ENCODE measurements at regions not wholly inside any gene's neighbourhood (a gene's known extent, or its start where the extent isn't known, plus 50 kb on each side); places are given as distances from the start of the nearest gene placed in this dataset.

GRCh38 chr2:114616-115015 is 68.3 kb upstream of the FAM110C start:
- H3K27ac ChIP-seq (ENCODE audit: low read depth, low read length), result no peak overlapping the region
- no peaks in the 10 kb centered on the region for H3K27me3 ChIP-seq (ENCODE audit: control insufficient read depth in 2 of 2, insufficient read depth in 2 of 2, low read length in 2 of 2)
- Mint-ChIP-seq H3K36me3 (no peaks in the 10 kb centered on the region), H3K4me3 (no peak overlapping the region), H3K27me3 (peaks cover 0 to 23% (median 10%) of the 10 kb centered on the region in 5 donors), H3K9me3 (no peaks in the 10 kb centered on the region), H3K27ac (no peak overlapping the region), H3K4me1 (peaks cover 0 to 1% (median 0%) of the 10 kb centered on the region in 7 donors)
- intact Hi-C loops (cut with micrococcal nuclease), result no loop called here
- no peak overlapping the region for H3K4me3 ChIP-seq (ENCODE audit: low read length)
- no peaks in the 10 kb centered on the region for H3K4me1 ChIP-seq (ENCODE audit: control insufficient read depth in 2 of 2, insufficient read depth in 2 of 2, low read length in 2 of 2)
- H3K9me3 ChIP-seq (ENCODE audit: control insufficient read depth in 2 of 3, low read length in 3 of 3), result no peaks in the 10 kb centered on the region
- H3K36me3 ChIP-seq (ENCODE audit: control insufficient read depth in 2 of 3, insufficient read depth in 3 of 3, low read length in 3 of 3), result no peaks in the 10 kb centered on the region
- CTCF ChIA-PET, result no interaction called here
- DNase-seq, result no peak
- POLR2A ChIA-PET, result no interaction called here
- no peak for ATAC-seq

- Mint-ChIP-seq H3K4me3 (no peak overlapping the region), H3K36me3 (peaks cover 0 to 17% (median 10%) of the 10 kb centered on the region in 5 donors), H3K27ac (no peak overlapping the region), H3K27me3 (peaks cover 0 to 22% (median 10%) of the 10 kb centered on the region in 5 donors), H3K4me1 (no peaks in the 10 kb centered on the region), H3K9me3 (peaks cover 0 to 36% (median 25%) of the 10 kb centered on the region in 11 donors)
- intact Hi-C loops (cut with micrococcal nuclease), result no loop called here
- POLR2A ChIA-PET, result no interaction called here
- Histone ChIP-seq H3K9me3 (ENCODE audit: control insufficient read depth in 2 of 3, low read length in 3 of 3) (peaks cover 0 to 12% (median 0%) of the 10 kb centered on the region in 3 experiments), H3K27ac (ENCODE audit: low read depth, low read length) (no peak overlapping the region), H3K4me1 (ENCODE audit: control insufficient read depth in 2 of 2, insufficient read depth in 2 of 2, low read length in 2 of 2) (no peaks in the 10 kb centered on the region), H3K36me3 (ENCODE audit: control insufficient read depth in 2 of 3, insufficient read depth in 3 of 3, low read length in 3 of 3) (no peaks in the 10 kb centered on the region), H3K27me3 (ENCODE audit: control insufficient read depth in 2 of 2, insufficient read depth in 2 of 2, low read length in 2 of 2) (no peaks in the 10 kb centered on the region), H3K4me3 (ENCODE audit: low read length) (no peak overlapping the region)
- DNase-seq (no peak), ATAC-seq (no peak)
- CTCF ChIA-PET, result no interaction called here
Observed at GRCh38 chr2:109998-110397, 63.7 kb upstream of the FAM110C start.

GRCh38 chr2:108920-109809 is 62.9 kb upstream of the FAM110C start:
- H3K4me1 ChIP-seq (ENCODE audit: control insufficient read depth in 2 of 2, insufficient read depth in 2 of 2, low read length in 2 of 2), result no peaks in the 10 kb centered on the region
- peaks cover 0 to 22% (median 15%) of the 10 kb centered on the region in 5 donors for H3K27me3 Mint-ChIP-seq
- H3K27ac Mint-ChIP-seq, result no peak overlapping the region
- ATAC-seq (no peak), DNase-seq (no peak)
- H3K9me3 ChIP-seq (ENCODE audit: control insufficient read depth in 2 of 3, low read length in 3 of 3), result peaks cover 0 to 12% (median 0%) of the 10 kb centered on the region in 3 experiments
- no peak overlapping the region for H3K4me3 Mint-ChIP-seq
- no peaks in the 10 kb centered on the region for H3K36me3 ChIP-seq (ENCODE audit: control insufficient read depth in 2 of 3, insufficient read depth in 3 of 3, low read length in 3 of 3)
- H3K4me3 ChIP-seq (ENCODE audit: low read length), result no peak overlapping the region
- CTCF ChIA-PET, result no interaction called here
- peaks cover 0 to 21% (median 10%) of the 10 kb centered on the region in 5 donors for H3K36me3 Mint-ChIP-seq
- H3K27me3 ChIP-seq (ENCODE audit: control insufficient read depth in 2 of 2, insufficient read depth in 2 of 2, low read length in 2 of 2), result no peaks in the 10 kb centered on the region
- POLR2A ChIA-PET, result no interaction called here
- intact Hi-C loops (cut with micrococcal nuclease), result no loop called here
- no peak overlapping the region for H3K27ac ChIP-seq (ENCODE audit: low read depth, low read length)
- H3K4me1 Mint-ChIP-seq, result no peaks in the 10 kb centered on the region
- H3K9me3 Mint-ChIP-seq, result peaks cover 0 to 43% (median 29%) of the 10 kb centered on the region in 11 donors

GRCh38 chr2:101016-101415 is 54.7 kb upstream of the FAM110C start:
- H3K27me3 ChIP-seq (ENCODE audit: control insufficient read depth in 2 of 2, insufficient read depth in 2 of 2, low read length in 2 of 2), result no peaks in the 10 kb centered on the region
- H3K27ac ChIP-seq (ENCODE audit: low read depth, low read length), result no peak overlapping the region
- no peak for ATAC-seq
- POLR2A ChIA-PET, result no interaction called here
- H3K27me3 Mint-ChIP-seq, result peaks cover 0 to 11% (median 2%) of the 10 kb centered on the region in 5 donors
- CTCF ChIA-PET, result no interaction called here
- peaks cover 0 to 1% (median 0%) of the 10 kb centered on the region in 7 donors for H3K4me1 Mint-ChIP-seq
- intact Hi-C loops (cut with micrococcal nuclease), result no loop called here
- DNase-seq, result no peak
- peaks cover 0 to 10% (median 0%) of the 10 kb centered on the region in 5 donors for H3K36me3 Mint-ChIP-seq
- no peaks in the 10 kb centered on the region for H3K4me1 ChIP-seq (ENCODE audit: control insufficient read depth in 2 of 2, insufficient read depth in 2 of 2, low read length in 2 of 2)
- H3K36me3 ChIP-seq (ENCODE audit: control insufficient read depth in 2 of 3, insufficient read depth in 3 of 3, low read length in 3 of 3), result no peaks in the 10 kb centered on the region
- no peak overlapping the region for H3K4me3 Mint-ChIP-seq
- H3K9me3 Mint-ChIP-seq, result peaks cover 7 to 38% (median 15%) of the 10 kb centered on the region in 11 donors
- no peak overlapping the region for H3K27ac Mint-ChIP-seq
- no peaks in the 10 kb centered on the region for H3K9me3 ChIP-seq (ENCODE audit: control insufficient read depth in 2 of 3, low read length in 3 of 3)
- H3K4me3 ChIP-seq (ENCODE audit: low read length), result no peak overlapping the region
